IPS-20b (cell line): ENCODE measurements at regions not wholly inside any gene's neighbourhood (a gene's known extent, or its start where the extent isn't known, plus 50 kb on each side); places are given as distances from the start of the nearest gene placed in this dataset.

ENCODE experiments used
- H3K27ac ChIP-seq: one replicate; pipeline ENCODE4 v1.5.1; 2013; ENCODE audit warnings: low read length
- H3K27me3 ChIP-seq: 2 replicates; pipeline ENCODE4 v1.6.1; 2013; ENCODE audit warnings: mild to moderate bottlenecking, low read length, inconsistent platforms; ENCODE audit not compliant: insufficient read depth
- H3K36me3 ChIP-seq: 2 replicates; pipeline ENCODE4 v1.6.1; 2013; ENCODE audit warnings: low read depth, mild to moderate bottlenecking, inconsistent platforms, low read length, moderate library complexity; ENCODE audit not compliant: insufficient read depth
- H3K4me1 ChIP-seq: 2 replicates; pipeline ENCODE4 v1.6.1; 2013; ENCODE audit warnings: mild to moderate bottlenecking, control low read depth, inconsistent platforms, low read length, moderate library complexity; ENCODE audit not compliant: insufficient read depth
- H3K4me3 ChIP-seq: 2 replicates; pipeline ENCODE4 v1.5.1; 2013; ENCODE audit warnings: mild to moderate bottlenecking, low read length, inconsistent platforms
- H3K9ac ChIP-seq: 2 replicates; pipeline ENCODE4 v1.6.1; 2013; ENCODE audit warnings: low read depth, mild to moderate bottlenecking, inconsistent platforms, low read length, moderate library complexity
- H3K9me3 ChIP-seq: 2 replicates; pipeline ENCODE4 v1.6.1; 2013; ENCODE audit warnings: mild to moderate bottlenecking, low read depth, low read length, inconsistent platforms; ENCODE audit not compliant: insufficient read depth

GRCh38 chr6:67634199-67634598 lies 1000.9 kb upstream of the ADGRB3 start:
- no peaks in the 10 kb centered on the region for H3K27me3 ChIP-seq
- H3K36me3 ChIP-seq = no peaks in the 10 kb centered on the region
- no peaks in the 10 kb centered on the region for H3K4me1 ChIP-seq
- H3K27ac ChIP-seq = no peak overlapping the region
- no peak overlapping the region for H3K4me3 ChIP-seq
- H3K9ac ChIP-seq = no peak overlapping the region
- peaks cover 23% of the 10 kb centered on the region for H3K9me3 ChIP-seq

GRCh38 chr6:67633058-67633457 lies 1002.0 kb upstream of the ADGRB3 start:
- H3K27me3 ChIP-seq = no peaks in the 10 kb centered on the region
- H3K9ac ChIP-seq = no peak overlapping the region

GRCh38 chr6:67630146-67630545 lies 1004.9 kb upstream of the ADGRB3 start:
- no peak overlapping the region for H3K27ac ChIP-seq
- no peaks in the 10 kb centered on the region for H3K36me3 ChIP-seq
- H3K27me3 ChIP-seq = no peaks in the 10 kb centered on the region
- no peak overlapping the region for H3K4me3 ChIP-seq
- no peaks in the 10 kb centered on the region for H3K4me1 ChIP-seq
- H3K9me3 ChIP-seq = peaks cover 23% of the 10 kb centered on the region
- H3K9ac ChIP-seq = no peak overlapping the region

More at GRCh38 chr6:67633058-67633457, 1002.0 kb upstream of the ADGRB3 start:
- no peak overlapping the region for H3K27ac ChIP-seq
- H3K9me3 ChIP-seq = peaks cover 23% of the 10 kb centered on the region
- H3K36me3 ChIP-seq = no peaks in the 10 kb centered on the region
- H3K4me3 ChIP-seq = no peak overlapping the region
- no peaks in the 10 kb centered on the region for H3K4me1 ChIP-seq

- H3K27me3 ChIP-seq = no peaks in the 10 kb centered on the region
- H3K4me1 ChIP-seq = no peaks in the 10 kb centered on the region
- no peak overlapping the region for H3K9ac ChIP-seq
- H3K27ac ChIP-seq = no peak overlapping the region
- peaks cover 16% of the 10 kb centered on the region for H3K9me3 ChIP-seq
- no peak overlapping the region for H3K4me3 ChIP-seq
- no peaks in the 10 kb centered on the region for H3K36me3 ChIP-seq
These were observed 1005.8 kb upstream of the ADGRB3 start for GRCh38 chr6:67629258-67629657.

GRCh38 chr6:67615796-67616195 lies 1019.3 kb upstream of the ADGRB3 start:
- H3K4me3 ChIP-seq = no peak overlapping the region
- no peaks in the 10 kb centered on the region for H3K27me3 ChIP-seq
- H3K9ac ChIP-seq = no peak overlapping the region
- H3K27ac ChIP-seq = no peak overlapping the region
- no peaks in the 10 kb centered on the region for H3K4me1 ChIP-seq
- H3K9me3 ChIP-seq = no peaks in the 10 kb centered on the region
- H3K36me3 ChIP-seq = no peaks in the 10 kb centered on the region

- Histone ChIP-seq H3K4me1 (no peaks in the 10 kb centered on the region), H3K27me3 (no peaks in the 10 kb centered on the region), H3K36me3 (no peaks in the 10 kb centered on the region), H3K9ac (no peak overlapping the region), H3K27ac (no peak overlapping the region), H3K4me3 (no peak overlapping the region), H3K9me3 (no peaks in the 10 kb centered on the region)
These were observed 1026.9 kb upstream of the ADGRB3 start for GRCh38 chr6:67608099-67608749.

GRCh38 chr6:67606906-67607828 lies 1027.9 kb upstream of the ADGRB3 start:
- Histone ChIP-seq H3K36me3 (no peaks in the 10 kb centered on the region), H3K27ac (no peak overlapping the region), H3K4me1 (no peaks in the 10 kb centered on the region), H3K27me3 (no peaks in the 10 kb centered on the region), H3K4me3 (no peak overlapping the region), H3K9ac (no peak overlapping the region), H3K9me3 (no peaks in the 10 kb centered on the region)

- Histone ChIP-seq H3K27ac (no peak overlapping the region), H3K4me3 (no peak overlapping the region), H3K27me3 (no peaks in the 10 kb centered on the region), H3K9ac (no peak overlapping the region), H3K9me3 (no peaks in the 10 kb centered on the region), H3K36me3 (no peaks in the 10 kb centered on the region), H3K4me1 (no peaks in the 10 kb centered on the region)
These were observed 1040.7 kb upstream of the ADGRB3 start for GRCh38 chr6:67594366-67594765.

GRCh38 chr6:67593247-67593646 lies 1041.8 kb upstream of the ADGRB3 start:
- H3K27me3 ChIP-seq = no peaks in the 10 kb centered on the region
- H3K27ac ChIP-seq = no peak overlapping the region
- no peaks in the 10 kb centered on the region for H3K9me3 ChIP-seq
- H3K9ac ChIP-seq = no peak overlapping the region
- H3K36me3 ChIP-seq = no peaks in the 10 kb centered on the region
- H3K4me3 ChIP-seq = no peak overlapping the region
- no peaks in the 10 kb centered on the region for H3K4me1 ChIP-seq

GRCh38 chr6:67591910-67592309 lies 1043.2 kb upstream of the ADGRB3 start:
- Histone ChIP-seq H3K9ac (no peak overlapping the region), H3K4me3 (no peak overlapping the region), H3K36me3 (no peaks in the 10 kb centered on the region), H3K9me3 (no peaks in the 10 kb centered on the region), H3K27ac (no peak overlapping the region), H3K4me1 (no peaks in the 10 kb centered on the region), H3K27me3 (no peaks in the 10 kb centered on the region)

GRCh38 chr6:67567842-67568241 lies 1067.2 kb upstream of the ADGRB3 start:
- Histone ChIP-seq H3K4me1 (no peaks in the 10 kb centered on the region), H3K9me3 (peaks cover 7% of the 10 kb centered on the region; the same call in 1 of the 2 replicates), H3K36me3 (no peaks in the 10 kb centered on the region), H3K27me3 (no peaks in the 10 kb centered on the region), H3K9ac (no peak overlapping the region), H3K27ac (no peak overlapping the region), H3K4me3 (no peak overlapping the region)

GRCh38 chr6:67563671-67564070 lies 1071.4 kb upstream of the ADGRB3 start:
- no peaks in the 10 kb centered on the region for H3K9me3 ChIP-seq
- H3K9ac ChIP-seq = no peak overlapping the region
- no peaks in the 10 kb centered on the region for H3K36me3 ChIP-seq
- H3K4me3 ChIP-seq = no peak overlapping the region
- no peak overlapping the region for H3K27ac ChIP-seq
- H3K4me1 ChIP-seq = no peaks in the 10 kb centered on the region
- H3K27me3 ChIP-seq = no peaks in the 10 kb centered on the region
